Brain microvascular endothelial cell (primary cell): ENCODE measurements at regions not wholly inside any gene's neighbourhood (a gene's known extent, or its start where the extent isn't known, plus 50 kb on each side); places are given as distances from the start of the nearest gene placed in this dataset.

ENCODE experiments used
- DNase-seq: peaks from one replicate; pipeline ENCODE4 v3.0.0-alpha.2; 2020
- H3K27ac ChIP-seq: fragments of 250-450 bp; sonication (Bioruptor Pico); 2 replicates; pipeline ENCODE4 v1.5.1; 2020; ENCODE audit warnings: mild to moderate bottlenecking, moderate library complexity
- H3K27me3 ChIP-seq: fragments of 250-450 bp; sonication (Bioruptor Pico); replicated peaks from 2 replicates; pipeline ENCODE4 v1.5.1; 2020; ENCODE audit warnings: mild to moderate bottlenecking
- H3K36me3 ChIP-seq: fragments of 250-450 bp; sonication (Bioruptor Pico); replicated peaks from 2 replicates; pipeline ENCODE4 v1.5.1; 2020; ENCODE audit warnings: mild to moderate bottlenecking
- H3K4me3 ChIP-seq: 2 replicates; pipeline ENCODE4 v1.5.1; 2011; ENCODE audit warnings: low read depth, mild to moderate bottlenecking, control low read depth, low read length, moderate library complexity
- in situ Hi-C: cut with HindIII; loops from 2 replicates; pipeline ENCODE4 v1.10.0; 2017; ENCODE audit warnings: low sequenced_read_pairs, low pct_ligation_motif_present
- TF ChIP-seq, protein P1 (sequence below): IDR thresholded peaks from 2 replicates; pipeline ENCODE4 v1.5.1; 2011; ENCODE audit warnings: low read depth, mild to moderate bottlenecking, moderate library complexity, low read length, control low read depth, inconsistent platforms; ENCODE audit errors: missing control alignments

- TF ChIP-seq, protein P1, sequence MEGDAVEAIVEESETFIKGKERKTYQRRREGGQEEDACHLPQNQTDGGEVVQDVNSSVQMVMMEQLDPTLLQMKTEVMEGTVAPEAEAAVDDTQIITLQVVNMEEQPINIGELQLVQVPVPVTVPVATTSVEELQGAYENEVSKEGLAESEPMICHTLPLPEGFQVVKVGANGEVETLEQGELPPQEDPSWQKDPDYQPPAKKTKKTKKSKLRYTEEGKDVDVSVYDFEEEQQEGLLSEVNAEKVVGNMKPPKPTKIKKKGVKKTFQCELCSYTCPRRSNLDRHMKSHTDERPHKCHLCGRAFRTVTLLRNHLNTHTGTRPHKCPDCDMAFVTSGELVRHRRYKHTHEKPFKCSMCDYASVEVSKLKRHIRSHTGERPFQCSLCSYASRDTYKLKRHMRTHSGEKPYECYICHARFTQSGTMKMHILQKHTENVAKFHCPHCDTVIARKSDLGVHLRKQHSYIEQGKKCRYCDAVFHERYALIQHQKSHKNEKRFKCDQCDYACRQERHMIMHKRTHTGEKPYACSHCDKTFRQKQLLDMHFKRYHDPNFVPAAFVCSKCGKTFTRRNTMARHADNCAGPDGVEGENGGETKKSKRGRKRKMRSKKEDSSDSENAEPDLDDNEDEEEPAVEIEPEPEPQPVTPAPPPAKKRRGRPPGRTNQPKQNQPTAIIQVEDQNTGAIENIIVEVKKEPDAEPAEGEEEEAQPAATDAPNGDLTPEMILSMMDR = no peak
- no peak overlapping the region for H3K27ac ChIP-seq
- H3K36me3 ChIP-seq = no peaks in the 10 kb centered on the region
- no peak overlapping the region for H3K4me3 ChIP-seq
- no peak for DNase-seq
- in situ Hi-C loops = no loop called here
- no peaks in the 10 kb centered on the region for H3K27me3 ChIP-seq
Observed at GRCh38 chr2:123195957-123196356, 829.1 kb upstream of the CNTNAP5 start.

- TF ChIP-seq, protein P1 = no peak
- no peaks in the 10 kb centered on the region for H3K27me3 ChIP-seq
- no peak overlapping the region for H3K4me3 ChIP-seq
- H3K36me3 ChIP-seq = no peaks in the 10 kb centered on the region
- in situ Hi-C loops = no loop called here
- DNase-seq = no peak
- no peak overlapping the region for H3K27ac ChIP-seq
Observed at GRCh38 chr2:123200035-123200434, 825.1 kb upstream of the CNTNAP5 start.

DNA sequence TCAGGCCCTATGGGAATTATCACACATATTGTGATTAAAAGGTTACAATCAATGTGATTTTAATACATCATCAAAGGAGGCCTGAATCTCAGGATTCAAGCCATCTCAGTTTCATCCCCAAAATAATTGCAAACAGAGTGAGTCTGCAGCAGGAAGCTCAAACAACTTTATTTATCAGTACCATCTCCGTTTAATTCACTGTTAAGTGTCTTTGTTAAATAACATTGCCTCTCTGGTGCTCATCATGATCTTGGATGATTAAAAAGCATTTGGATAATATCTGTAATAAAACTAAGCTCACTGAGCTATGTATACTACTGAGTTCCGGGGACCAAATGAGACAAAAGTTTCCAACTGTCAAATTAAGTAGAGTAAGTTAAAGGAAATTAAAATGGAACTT, 817.8 kb upstream of the CNTNAP5 start:
- Histone ChIP-seq H3K27ac (no peak overlapping the region), H3K36me3 (no peaks in the 10 kb centered on the region), H3K27me3 (no peaks in the 10 kb centered on the region), H3K4me3 (no peak overlapping the region)
- DNase-seq = no peak
- in situ Hi-C loops = no loop called here
- TF ChIP-seq, protein P1 = no peak

DNA sequence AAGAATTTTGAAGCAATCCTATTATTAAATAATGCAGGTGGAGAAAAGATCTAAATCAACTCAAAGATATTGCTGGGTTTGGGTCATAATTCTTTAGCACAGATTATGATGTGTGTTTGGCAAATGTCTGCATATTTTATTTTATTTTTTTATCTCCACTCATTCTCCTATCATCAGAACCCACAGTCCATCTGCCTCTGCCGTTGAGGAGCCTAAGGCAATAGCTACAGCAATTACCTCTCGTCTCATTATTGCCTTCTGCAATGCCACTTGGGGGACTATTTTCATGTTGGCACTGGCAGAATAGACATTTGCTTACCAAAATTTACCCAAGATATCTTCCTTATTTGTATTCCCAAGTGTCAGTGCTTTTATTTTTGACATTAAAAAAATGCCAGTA, 815.9 kb upstream of the CNTNAP5 start:
- no peak overlapping the region for H3K4me3 ChIP-seq
- in situ Hi-C loops = no loop called here
- no peak for DNase-seq
- no peaks in the 10 kb centered on the region for H3K27me3 ChIP-seq
- H3K36me3 ChIP-seq = no peaks in the 10 kb centered on the region
- TF ChIP-seq, protein P1 = no peak
- H3K27ac ChIP-seq = no peak overlapping the region

GRCh38 chr2:123211181-123211580, 813.9 kb upstream of the CNTNAP5 start:
- TF ChIP-seq, protein P1 = no peak
- Histone ChIP-seq H3K36me3 (no peaks in the 10 kb centered on the region), H3K27ac (no peak overlapping the region), H3K27me3 (no peaks in the 10 kb centered on the region), H3K4me3 (no peak overlapping the region)
- DNase-seq = no peak
- in situ Hi-C loops = no loop called here

DNA sequence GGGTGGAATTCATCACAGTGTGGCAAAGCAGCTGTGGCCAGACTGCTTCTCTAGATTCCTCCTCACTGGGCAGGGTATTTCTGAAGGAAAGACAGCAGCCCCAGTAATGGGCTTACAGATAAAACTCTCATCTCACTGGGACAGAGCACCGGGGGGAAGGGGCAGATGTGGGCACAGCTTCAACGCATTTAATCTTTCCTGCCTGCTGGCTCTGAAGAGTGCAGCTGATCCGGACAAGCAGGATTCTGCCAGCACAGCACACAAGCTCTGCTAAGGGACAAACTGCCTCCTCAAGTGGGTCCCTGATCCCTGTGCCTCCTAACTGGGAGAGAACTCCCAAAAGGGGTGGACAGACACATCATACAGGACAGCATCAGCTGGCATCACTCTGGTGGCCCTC, 779.9 kb upstream of the CNTNAP5 start:
- no peaks in the 10 kb centered on the region for H3K36me3 ChIP-seq
- no peak for DNase-seq
- no peak overlapping the region for H3K4me3 ChIP-seq
- TF ChIP-seq, protein P1 = no peak
- in situ Hi-C loops = no loop called here
- no peak overlapping the region for H3K27ac ChIP-seq
- no peaks in the 10 kb centered on the region for H3K27me3 ChIP-seq
